G401.6 (cell line): ENCODE measurements at regions not wholly inside any gene's neighbourhood (a gene's known extent, or its start where the extent isn't known, plus 50 kb on each side); places are given as distances from the start of the nearest gene placed in this dataset.

Source experiments
- FAIRE-seq: peaks from 2 replicates; lab custom pipeline; 2012; peaks lifted over from hg19 to GRCh38; lab: Jason Lieb, UNC

DNA sequence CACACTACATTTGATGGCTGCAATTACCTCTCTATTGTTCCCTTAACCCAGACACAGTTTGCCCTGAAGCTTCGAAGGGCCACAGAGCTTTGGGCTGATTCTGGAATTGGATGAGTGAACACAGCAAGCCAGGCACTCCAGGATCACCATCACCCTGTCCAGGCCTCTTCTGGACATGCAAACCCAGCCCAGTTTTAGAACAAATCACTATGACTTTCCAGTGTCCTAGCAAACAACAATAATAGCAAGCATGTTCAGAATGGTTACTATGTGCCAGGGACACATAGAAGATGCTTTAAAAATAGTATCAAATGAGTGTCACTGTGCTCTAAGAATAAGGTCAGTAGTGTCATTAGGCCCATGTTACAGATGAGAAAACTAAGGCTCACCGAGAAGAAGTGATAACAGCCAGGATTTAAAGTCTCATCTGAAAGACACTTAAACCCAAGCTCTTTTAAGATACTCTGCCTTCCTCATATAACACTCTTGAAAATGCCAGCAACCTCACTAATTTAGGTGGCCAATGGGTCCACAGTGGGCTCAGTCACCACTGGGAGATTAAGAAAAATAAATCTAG lies 191.7 kb upstream of the STK17B start:
- FAIRE-seq, result no peak

DNA sequence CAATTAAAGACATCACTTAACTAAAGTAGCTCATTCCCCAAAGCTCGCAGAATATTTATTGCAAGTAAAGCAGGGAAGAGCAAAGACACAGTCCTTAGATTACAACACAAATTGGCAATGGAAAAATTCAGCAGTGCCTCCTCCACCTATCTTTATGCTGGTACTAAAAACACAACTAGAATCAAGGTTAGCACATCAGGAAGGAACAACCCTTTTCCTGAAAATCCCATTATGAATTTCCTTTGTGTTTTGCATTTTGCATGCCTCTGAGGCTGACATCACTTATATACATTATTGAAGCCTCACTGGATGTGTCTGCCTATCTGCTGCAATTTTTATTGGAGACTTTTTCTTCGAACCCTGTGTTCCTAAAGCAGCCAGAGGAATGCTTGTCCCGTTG lies 193.8 kb upstream of the STK17B start:
- FAIRE-seq, result no peak

DNA sequence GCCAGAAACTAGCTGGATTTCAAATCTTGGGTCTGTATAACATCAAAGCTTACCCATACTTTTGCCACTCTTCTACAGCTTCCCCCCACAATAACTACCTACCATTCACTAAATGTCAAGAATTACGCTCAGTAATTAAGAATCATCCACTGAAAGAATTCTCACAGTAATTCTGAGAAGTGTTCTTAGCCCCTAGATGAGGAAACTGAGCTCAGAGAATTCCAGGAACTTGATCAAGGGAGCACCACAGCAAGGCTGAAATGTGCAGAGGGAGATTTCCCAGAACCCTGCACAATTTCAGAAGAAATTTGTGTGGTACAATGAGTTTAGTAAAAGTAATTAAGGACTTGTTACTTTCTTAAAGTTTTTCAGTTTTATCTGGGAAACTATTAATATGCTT lies 194.5 kb upstream of the STK17B start:
- FAIRE-seq, result no peak

DNA sequence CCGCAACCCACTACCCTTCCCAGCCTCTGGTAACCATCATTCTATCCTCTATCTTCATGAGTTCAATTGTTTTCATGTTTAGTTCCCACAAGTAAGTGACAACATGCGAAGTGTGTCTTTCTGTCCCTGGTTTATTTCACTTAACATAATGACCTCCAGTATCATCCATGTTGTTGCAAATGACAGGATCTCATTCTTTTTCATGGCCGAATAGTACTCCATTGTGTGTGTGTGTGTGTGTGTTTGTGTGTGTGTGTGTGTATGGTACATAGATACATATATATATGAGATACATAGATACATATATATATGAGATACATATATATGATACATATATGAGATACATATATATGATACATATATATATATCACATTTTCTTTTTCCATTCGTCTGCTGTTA lies 196.3 kb upstream of the STK17B start:
- FAIRE-seq, result no peak

DNA sequence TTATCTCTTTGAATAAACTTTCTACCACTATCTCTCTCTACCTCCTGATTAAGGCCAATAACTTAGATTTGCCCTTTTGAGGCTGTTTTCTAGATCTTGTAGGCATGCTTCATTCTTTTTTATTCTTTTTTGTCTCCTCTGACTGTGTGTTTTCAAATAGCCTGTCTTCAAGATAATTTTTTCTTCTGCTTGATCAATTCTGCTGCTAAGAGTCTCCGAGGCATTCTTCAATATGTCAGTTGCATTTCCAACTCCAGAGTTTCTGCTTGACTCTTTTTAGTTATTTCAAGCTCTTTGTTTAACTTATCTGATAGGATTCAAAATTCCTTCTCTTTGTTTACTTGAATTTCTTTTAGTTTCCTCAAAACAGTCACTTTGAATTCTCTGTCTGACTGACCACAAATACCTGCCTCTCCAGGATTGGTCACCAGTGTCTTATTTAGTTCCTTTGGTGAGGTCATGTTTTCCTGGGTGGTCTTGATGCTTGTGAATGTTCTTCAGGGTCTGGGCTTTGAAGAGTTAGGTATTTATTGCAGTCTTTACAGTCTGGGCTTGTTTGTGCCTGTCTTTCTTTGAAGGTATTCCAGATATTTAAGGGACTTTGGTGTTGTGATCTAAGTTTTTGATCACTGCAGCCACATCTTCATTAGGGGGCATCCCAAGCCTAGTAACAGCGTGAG lies 197.3 kb upstream of the STK17B start:
- FAIRE-seq, result no peak

DNA sequence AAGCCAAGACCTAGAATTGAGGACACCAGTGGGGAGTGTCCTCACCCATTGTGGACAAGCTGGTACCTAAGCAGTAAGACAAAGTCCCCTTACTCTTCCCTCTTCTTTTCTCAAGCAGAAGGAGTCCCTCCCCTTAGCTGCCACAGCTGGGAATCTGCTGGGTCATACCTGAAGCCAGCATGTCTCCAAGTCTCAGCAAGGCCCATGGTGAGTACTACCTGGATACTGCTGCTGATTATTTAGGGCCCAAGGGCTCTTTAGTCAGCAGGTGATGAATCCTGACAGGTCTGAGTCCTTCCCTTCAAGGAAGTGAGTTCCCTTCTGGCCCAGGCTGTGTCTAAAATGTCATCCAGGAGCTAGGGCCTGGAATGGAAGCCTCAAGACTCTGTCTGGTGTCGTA lies 198.6 kb upstream of the STK17B start:
- FAIRE-seq, result no peak

DNA sequence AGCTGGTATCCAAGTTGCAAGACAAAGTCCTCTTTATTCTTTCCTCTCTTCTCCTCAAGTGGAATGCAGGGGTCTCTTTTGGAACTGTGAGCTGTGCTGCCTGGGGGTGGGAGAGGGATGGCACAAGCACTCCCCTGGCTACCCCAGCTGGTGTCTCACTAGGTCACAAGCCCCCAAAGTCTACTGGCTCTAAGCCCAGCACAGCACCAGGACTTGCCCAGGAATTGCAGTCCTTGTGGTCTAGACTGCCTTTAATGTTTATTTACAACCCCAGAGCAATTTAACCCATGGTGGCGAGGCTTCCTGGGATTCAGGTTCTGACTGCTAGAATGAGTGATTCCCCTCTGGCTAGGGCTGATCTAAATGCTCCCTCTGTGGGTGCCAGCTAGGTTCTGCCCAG lies 199.0 kb upstream of the STK17B start:
- no peak for FAIRE-seq

DNA sequence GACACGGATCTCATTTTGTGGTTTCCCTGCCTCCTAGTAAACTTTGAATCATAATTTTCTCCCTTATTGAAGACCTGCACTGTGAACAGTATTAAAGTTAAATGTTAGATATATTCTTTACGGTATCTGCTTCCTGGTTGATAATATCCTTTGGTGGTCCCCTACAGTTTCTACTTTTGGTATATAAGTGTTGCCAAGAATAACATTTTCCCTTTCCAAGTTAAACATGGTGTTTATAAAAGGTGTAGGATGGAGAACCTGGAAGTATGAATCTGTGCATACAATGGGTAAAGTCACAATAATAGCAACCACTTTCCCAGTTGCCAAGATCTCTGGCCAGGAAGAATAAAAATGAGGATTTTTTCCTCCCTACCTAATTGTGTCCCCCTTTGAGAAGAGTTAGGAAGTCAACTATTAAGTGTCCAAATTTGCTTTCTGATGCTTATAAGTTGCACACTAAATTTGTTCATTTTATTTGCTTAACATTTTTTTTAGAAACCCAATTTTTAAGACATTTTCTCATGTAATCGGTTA lies 201.0 kb upstream of the STK17B start:
- FAIRE-seq, result no peak

DNA sequence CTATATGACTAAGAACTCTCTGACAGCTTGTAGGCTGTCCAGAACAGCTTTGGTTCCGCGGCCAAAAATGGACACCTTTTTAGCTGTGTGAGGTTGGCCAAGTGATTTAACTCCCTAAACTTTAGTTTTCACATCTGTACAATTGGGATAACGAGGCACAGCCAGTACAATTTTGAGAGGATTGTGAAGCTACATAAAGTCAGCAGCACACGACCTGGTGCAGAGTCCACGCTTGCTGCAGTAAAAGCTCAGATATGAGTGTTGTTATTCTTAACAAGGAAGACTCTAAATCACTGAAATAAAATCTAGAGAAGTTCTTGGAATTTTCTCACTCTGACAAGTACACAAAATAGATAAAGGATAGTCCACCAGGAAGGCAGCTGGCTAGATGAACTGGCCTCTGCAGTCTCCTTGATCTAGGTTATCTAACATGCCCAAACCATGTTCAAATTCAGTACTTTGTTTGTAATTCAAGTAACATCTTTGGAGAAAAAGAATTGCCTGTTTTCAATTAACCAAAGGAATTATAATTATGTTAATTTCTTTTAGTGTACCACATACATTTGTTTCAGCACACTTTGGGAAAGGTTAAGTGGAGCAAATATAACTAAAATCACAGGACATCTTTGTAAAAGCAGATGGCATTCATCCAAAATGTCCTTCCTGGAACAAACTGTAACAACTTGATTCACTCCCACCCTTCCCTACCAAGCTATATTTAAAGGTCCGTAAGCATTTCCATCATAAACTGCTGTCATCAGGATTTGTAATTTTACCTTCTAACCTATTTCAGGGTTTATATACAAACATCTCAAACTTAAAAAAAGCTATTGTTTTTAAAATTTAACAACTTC lies 201.7 kb upstream of the STK17B start:
- FAIRE-seq, result no peak

DNA sequence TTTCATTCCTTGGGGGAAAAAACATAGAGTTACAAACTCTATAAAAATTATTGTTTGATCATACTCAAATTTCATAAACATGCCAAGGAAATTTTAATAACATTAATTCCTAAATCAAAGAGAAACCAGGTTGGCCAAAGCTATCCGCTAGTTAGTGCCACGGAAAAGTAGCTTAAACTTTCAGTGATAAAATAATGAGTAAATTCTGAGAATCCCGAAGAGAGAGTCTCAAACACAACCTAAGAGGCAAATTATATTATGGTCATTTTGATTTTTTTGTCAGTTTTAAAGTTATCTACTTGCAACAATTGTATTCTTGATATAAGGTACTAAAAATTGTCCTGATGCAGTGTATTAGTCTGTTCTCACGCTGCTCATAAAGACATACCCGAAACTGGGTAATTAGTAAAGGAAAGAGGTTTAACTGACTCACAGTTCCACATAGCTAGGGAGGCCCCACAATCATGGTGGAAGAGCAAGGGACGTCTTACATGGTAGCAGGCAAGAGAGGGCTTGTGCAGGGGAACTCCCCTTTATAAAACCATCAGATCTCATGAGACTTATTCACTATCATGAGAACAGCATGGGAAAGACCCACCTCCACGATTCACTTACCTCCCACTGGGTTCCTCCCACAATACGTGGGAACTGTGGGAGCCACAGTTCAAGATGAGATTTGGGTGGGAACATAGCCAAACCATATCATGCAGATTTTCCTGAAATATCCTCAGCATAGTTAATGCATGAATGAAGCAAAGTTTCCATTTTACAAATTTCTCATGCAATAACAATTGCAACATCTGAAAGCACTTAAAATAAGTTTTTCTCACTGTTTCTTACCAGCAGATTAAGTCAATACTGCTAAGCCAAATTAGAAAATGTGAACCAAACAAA lies 205.9 kb upstream of the STK17B start:
- FAIRE-seq, result no peak

DNA sequence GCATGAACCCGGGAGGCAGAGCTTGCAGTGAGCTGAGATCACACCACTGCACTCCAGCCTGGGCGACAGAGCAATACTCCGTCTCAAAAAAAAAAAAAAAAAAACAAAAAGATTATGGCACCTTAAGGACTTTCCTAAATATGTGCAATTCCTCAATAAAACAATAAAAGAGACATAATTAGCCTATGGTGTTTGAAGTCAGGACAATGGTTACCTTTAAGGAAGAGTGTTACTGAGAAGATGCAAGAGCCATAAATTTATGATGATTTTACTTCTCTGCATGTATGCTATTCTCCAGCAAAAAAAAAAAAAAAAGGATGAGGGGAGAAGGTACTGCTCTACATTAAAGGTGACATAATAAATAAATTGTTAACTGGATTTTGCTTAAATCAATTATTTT lies 208.2 kb upstream of the STK17B start:
- FAIRE-seq, result no peak

DNA sequence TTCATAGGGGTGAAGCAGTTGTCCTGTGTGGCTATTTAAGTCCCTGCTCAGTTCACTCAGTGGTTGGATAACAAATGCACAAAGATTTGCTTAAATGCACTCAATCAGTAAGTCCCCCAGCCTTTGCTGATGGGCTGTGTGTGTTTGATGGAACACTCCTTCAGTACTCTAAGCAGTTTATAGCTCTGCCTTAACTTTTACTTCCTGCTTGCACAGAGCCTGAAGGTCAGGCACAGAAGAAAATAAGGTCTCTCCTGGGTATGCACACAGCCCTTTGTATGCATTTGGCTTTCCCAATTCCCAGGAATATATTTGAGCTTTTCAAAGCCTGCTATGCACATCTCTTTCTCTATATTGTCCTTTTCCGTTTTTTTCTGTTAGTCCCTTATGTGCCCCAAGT lies 208.7 kb upstream of the STK17B start:
- FAIRE-seq, result no peak

DNA sequence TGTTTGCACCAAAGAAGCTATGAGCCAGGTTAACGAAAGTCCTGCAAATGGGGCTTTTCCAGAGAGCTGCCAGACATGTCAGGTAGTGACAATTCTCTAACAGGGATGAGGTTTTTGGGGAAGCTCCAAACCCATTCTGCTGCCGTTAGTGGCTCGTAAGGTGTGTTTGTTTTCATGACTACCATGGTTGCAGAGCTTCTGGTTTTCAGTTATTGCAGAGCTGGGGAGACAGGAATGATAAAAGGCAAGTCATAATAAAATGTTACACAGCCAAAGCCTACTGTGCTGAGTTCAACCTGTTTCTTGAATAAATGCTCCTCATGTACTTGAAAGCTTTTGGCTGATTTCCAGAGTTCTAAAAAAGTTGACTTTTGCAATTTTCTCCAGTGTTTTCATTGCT lies 209.2 kb upstream of the STK17B start:
- FAIRE-seq, result no peak

DNA sequence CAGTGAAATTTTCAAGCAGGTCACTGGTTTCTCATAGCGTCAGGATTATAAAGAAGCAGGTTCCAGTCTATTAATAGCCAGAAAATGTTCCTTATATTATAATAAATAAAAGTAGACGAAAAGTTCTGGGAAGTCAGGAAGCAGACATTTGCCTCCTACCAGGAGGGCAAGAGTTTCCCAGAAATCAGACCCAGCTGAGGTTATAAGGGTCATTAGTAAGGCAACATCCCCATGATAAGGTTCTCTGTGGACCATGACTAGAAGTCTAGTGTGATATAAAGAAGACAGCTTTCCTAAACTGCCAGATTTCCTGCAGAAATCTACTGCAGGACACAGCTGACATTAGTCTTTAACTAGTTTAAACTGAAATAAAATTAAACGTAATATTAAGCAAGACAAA lies 210.1 kb upstream of the STK17B start:
- no peak for FAIRE-seq

DNA sequence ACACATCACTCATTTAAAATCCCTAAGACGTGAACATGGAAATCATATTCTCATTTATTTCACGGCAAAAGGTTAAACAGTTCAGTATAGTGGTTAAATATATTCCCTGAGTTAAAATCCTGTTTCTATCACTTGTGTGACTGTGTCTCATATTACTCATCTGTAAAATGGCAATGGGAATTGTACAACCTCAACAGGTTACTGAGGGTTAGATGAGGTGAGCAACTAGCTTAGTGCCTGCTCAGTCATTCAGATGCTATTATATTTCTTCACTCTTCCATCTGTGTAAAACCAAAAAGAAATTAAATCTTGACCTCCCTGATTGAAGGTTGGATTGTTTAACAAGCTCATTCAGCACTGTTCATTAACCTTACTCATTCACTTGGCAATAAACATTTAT lies 212.4 kb upstream of the STK17B start:
- FAIRE-seq, result no peak

DNA sequence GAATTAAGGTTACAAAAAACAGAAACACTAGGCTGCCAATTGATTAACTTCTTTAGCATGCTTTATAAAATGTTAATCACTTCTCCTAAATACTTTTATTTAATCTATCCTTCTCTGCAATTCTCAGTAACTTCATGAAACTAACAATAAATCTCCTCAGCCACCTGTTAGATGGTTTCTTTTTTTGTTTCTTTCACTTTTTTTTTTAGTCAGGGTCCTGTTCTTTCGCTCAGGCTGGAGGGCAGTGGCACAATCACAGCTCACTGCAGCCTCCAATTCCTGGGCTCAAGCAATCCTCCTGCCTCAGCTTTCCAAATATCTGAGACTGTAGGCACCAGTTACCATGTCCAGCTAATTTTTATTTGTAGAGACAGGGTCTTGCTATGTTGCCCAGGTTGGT lies 213.4 kb upstream of the STK17B start:
- FAIRE-seq, result no peak

DNA sequence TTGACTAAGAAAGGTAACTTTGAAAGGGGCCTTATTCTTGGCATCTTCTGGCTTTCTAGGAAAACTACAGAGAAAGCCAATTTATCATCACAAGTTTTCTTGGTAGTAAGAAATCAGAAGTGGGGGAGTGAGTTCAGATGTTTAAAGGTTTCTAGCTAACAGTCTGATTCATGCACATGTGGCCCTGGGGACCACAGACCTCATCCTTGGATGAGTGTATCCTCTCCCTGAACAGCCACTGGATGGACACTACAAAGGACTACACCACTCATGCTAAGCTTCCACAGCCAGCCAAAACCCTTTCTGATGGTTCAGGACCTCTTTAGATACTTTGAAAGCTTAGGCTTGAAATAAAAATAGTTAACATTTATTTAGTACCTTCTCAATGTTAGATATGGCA lies 218.3 kb upstream of the STK17B start:
- FAIRE-seq, result no peak

DNA sequence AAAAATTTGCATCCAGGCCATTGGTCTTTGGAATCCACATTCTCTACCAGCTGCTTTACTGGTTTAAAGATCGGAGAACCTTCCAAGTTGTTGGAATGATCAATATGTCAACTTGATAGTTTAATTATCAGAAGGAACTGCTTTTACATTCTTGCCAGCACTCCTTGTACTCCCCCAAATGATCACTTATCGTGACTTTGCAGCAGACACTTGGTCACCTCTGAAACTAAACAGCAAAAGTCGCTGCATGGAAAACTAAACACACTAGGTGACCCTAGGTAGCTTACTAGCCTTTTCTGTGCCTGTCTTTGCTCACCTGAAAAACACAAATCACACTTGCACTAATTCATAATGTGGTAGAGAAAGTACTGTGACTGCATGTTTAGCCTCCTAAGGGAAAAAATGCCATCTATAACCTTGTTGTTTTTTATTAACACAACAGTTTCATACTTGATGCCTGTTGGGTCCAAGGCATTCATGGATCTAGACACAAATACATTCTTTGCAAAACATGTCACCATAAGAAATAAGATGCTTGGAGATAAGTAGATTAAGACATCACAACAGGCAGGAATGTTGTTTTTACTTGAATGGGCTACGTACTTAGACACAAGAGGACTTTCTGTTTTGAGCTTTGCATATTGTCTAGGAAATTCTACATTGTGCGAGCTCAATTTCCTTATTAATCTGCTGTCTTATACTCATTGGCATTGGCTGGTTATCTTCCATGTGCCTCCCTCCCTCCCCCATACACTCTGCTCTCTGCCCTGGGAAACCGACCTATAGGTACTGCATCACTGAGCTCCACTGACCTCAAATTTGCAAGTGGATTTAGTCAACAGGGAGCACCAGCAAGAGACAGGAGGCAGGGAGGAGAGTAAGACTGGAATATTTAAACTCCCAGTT lies 219.1 kb upstream of the STK17B start:
- no peak for FAIRE-seq

DNA sequence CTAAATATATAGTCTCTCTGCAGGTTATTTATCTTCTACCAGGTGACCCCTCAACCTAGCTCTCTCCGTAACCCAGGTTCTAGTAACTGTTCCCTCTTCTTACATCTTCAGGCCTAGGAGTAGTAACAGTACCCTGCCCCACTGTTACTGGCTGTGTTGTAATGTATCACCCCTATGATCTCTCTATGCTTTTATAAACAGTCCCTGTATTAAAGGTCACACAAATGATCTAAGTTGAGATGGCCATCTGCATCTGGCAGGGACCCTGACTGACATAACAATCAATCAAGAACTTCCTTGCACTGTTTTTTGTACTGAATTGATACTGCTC lies 219.7 kb upstream of the STK17B start:
- no peak for FAIRE-seq

DNA sequence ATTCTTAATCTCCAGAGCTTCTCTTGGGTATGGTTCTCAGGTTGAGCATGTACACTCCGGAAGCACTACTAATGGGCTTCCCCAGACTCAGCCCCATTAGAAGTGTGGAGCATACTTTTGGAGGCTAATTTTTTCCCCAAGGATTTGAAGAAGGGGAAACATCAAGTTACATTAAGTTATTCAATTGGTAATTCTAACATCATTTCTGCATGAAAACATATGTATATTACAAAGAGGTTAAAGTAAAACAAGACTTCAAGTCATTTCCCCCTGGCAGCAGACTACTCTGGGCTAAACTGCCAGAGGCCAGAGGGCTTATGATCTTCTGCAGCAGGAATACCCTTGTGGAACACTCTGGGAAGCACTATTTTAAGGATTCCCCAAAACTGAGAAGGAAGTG lies 227.7 kb upstream of the STK17B start:
- no peak for FAIRE-seq
